ENCODE measurements at regions not wholly inside any gene's neighbourhood (a gene's known extent, or its start where the extent isn't known, plus 50 kb on each side); places are given as distances from the start of the nearest gene placed in this dataset.

GRCh38 chr4:125486351-125486750 is 171.6 kb downstream of the FAT4 start:
- no peak for TF ChIP-seq CTCF (IDR thresholded peaks at IDR 0.05 in 2 of 3, conservative IDR thresholded peaks at IDR 0.05 in 1 of 3; ENCODE audit: control insufficient read depth in 2 of 3, extremely low read depth in 1 of 3, insufficient read depth in 1 of 3, low read depth in 3 of 3, low read length in 3 of 3)
- no peak for TF ChIP-seq BACH1 (IDR thresholded peaks at IDR 0.05; ENCODE audit: borderline replicate concordance)
- no peak for TF ChIP-seq SPI1 (IDR thresholded peaks at IDR 0.05; ENCODE audit: borderline replicate concordance, insufficient read depth, low read depth, low read length)
- TF ChIP-seq EZH2 (IDR thresholded peaks at IDR 0.05; ENCODE audit: borderline replicate concordance, control insufficient read depth, low read depth, low read length) = no peak
- TF ChIP-seq JUND (IDR thresholded peaks at IDR 0.05; ENCODE audit: low read depth, low read length) = no peak
- TF ChIP-seq NRF1 (conservative IDR thresholded peaks at IDR 0.05; ENCODE audit: low read depth, low read length) = no peak
- TF ChIP-seq RFX5 (IDR thresholded peaks at IDR 0.05; ENCODE audit: low read depth, low read length) = no peak
- no peak for TF ChIP-seq GABPA (IDR thresholded peaks at IDR 0.05; ENCODE audit: low read depth)
